ENCODE measurements at regions not wholly inside any gene's neighbourhood (a gene's known extent, or its start where the extent isn't known, plus 50 kb on each side); places are given as distances from the start of the nearest gene placed in this dataset.

DNA sequence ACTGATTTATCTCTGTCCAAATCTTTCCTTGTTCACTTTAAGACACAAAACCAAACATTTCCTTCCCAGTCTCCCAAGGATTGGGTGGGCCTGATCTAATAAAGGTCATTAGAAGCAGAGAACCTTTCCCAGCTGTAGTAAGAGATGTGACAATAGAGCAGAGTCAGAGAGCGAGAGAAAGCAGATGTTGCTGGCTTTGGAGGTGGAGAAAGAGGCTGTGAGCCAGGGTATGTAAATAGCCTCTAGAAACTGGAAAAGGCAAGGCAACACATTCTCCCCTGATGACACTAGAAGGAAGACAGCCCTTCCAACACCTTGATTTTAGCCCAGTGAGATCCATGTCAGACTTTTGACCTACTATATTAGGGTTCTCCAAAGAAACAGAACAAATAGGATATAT lies 337.5 kb upstream of the CASK start:
- TF ChIP-seq, protein P1, sequence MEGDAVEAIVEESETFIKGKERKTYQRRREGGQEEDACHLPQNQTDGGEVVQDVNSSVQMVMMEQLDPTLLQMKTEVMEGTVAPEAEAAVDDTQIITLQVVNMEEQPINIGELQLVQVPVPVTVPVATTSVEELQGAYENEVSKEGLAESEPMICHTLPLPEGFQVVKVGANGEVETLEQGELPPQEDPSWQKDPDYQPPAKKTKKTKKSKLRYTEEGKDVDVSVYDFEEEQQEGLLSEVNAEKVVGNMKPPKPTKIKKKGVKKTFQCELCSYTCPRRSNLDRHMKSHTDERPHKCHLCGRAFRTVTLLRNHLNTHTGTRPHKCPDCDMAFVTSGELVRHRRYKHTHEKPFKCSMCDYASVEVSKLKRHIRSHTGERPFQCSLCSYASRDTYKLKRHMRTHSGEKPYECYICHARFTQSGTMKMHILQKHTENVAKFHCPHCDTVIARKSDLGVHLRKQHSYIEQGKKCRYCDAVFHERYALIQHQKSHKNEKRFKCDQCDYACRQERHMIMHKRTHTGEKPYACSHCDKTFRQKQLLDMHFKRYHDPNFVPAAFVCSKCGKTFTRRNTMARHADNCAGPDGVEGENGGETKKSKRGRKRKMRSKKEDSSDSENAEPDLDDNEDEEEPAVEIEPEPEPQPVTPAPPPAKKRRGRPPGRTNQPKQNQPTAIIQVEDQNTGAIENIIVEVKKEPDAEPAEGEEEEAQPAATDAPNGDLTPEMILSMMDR (IDR thresholded peaks at IDR 0.05): no peak
- TF ChIP-seq, protein P2, sequence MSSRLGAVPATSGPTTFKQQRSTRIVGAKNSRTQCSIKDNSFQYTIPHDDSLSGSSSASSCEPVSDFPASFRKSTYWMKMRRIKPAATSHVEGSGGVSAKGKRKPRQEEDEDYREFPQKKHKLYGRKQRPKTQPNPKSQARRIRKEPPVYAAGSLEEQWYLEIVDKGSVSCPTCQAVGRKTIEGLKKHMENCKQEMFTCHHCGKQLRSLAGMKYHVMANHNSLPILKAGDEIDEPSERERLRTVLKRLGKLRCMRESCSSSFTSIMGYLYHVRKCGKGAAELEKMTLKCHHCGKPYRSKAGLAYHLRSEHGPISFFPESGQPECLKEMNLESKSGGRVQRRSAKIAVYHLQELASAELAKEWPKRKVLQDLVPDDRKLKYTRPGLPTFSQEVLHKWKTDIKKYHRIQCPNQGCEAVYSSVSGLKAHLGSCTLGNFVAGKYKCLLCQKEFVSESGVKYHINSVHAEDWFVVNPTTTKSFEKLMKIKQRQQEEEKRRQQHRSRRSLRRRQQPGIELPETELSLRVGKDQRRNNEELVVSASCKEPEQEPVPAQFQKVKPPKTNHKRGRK (CRISPR knock-in tag; IDR thresholded peaks at IDR 0.05; ENCODE audit: borderline replicate concordance): no peak
